OCI-LY7 (cell line): ENCODE measurements at regions not wholly inside any gene's neighbourhood (a gene's known extent, or its start where the extent isn't known, plus 50 kb on each side); places are given as distances from the start of the nearest gene placed in this dataset.
"Not testable (repeated sequence)": the region's sequence is repeated elsewhere in the genome, so short reads cannot be mapped to it uniquely, and the experiment has no call there.

Experiments
- BruUV-seq: library from RNA; stranded (reverse); fragments of 400-500 nt; replicated peaks from 2 replicates; lab custom pipeline; 2021; lab: Mats Ljungman, UMichigan
- CTCF ChIA-PET: fragments of 300-600 bp; sonication (Branson Sonifier 250); formaldehyde crosslinking; loops from one replicate; lab custom pipeline; 2022; ENCODE audit warnings: antibody characterized with exemption; ENCODE audit not compliant: unreplicated experiment; lab: Charles Lee
- POLR2A ChIA-PET: fragments of 300-600 bp; sonication (Branson Sonifier 250); formaldehyde crosslinking; loops from one replicate; lab custom pipeline; 2022; ENCODE audit warnings: antibody characterized with exemption; lab: Charles Lee
- DNase-seq: peaks from one replicate; pipeline ENCODE4 v3.0.0-alpha.2; 2015; ENCODE audit warnings: low spot score
- H2AFZ ChIP-seq: fragments of 200-600 bp; sonication (generic), shearing (Covaris generic); 2 replicates; pipeline ENCODE4 v1.6.1; 2014; ENCODE audit warnings: mild to moderate bottlenecking, antibody characterized with exemption, low read length, moderate library complexity
- H3K27ac ChIP-seq: fragments of 200-600 bp; sonication (generic); 2 replicates; pipeline ENCODE4 v1.5.1; 2014; ENCODE audit warnings: mixed run types, low read depth, mild to moderate bottlenecking, moderate library complexity, low read length, inconsistent platforms; ENCODE audit not compliant: poor library complexity, severe bottlenecking
- H3K36me3 ChIP-seq: fragments of 200-600 bp; sonication (generic); 2 replicates; pipeline ENCODE4 v1.6.1; 2014; ENCODE audit warnings: mild to moderate bottlenecking, antibody characterized with exemption, low read length, moderate library complexity, mixed read lengths; ENCODE audit not compliant: insufficient read depth
- H3K4me1 ChIP-seq: fragments of 200-600 bp; sonication (generic); 2 replicates; pipeline ENCODE4 v1.5.1; 2014; ENCODE audit warnings: mild to moderate bottlenecking, low read length; ENCODE audit not compliant: insufficient read depth, poor library complexity, severe bottlenecking
- H3K4me2 ChIP-seq: fragments of 200-600 bp; sonication (generic); 2 replicates; pipeline ENCODE4 v1.6.1; 2014; ENCODE audit warnings: mild to moderate bottlenecking, low read length
- H3K4me3 ChIP-seq: fragments of 200-600 bp; sonication (generic); 2 replicates; pipeline ENCODE4 v1.5.1; 2014; ENCODE audit warnings: mild to moderate bottlenecking, low read depth, low read length; ENCODE audit not compliant: poor library complexity, severe bottlenecking
- H3K79me2 ChIP-seq: fragments of 200-600 bp; sonication (generic); 2 replicates; pipeline ENCODE4 v1.6.1; 2016; ENCODE audit warnings: low read depth, mild to moderate bottlenecking, low read length, moderate library complexity, mixed read lengths; ENCODE audit not compliant: insufficient read depth
- H3K9me2 ChIP-seq: fragments of 200-600 bp; sonication (generic); 2 replicates; pipeline ENCODE4 v1.6.1; 2016; ENCODE audit warnings: mild to moderate bottlenecking, low read length, mixed read lengths; ENCODE audit not compliant: insufficient read depth
- H3K9me3 ChIP-seq: fragments of 200-600 bp; sonication (generic); 2 replicates; pipeline ENCODE4 v1.6.1; 2014; ENCODE audit warnings: mild to moderate bottlenecking, mixed run types, low read length, mixed read lengths
- H4K20me1 ChIP-seq: fragments of 200-600 bp; sonication (generic); 2 replicates; pipeline ENCODE4 v1.6.1; 2014; ENCODE audit warnings: mild to moderate bottlenecking, antibody characterized with exemption, low read length, moderate library complexity, mixed read lengths; ENCODE audit not compliant: insufficient read depth
- EZH2phosphoT487 ChIP-seq: fragments of 200-600 bp; sonication (generic); IDR thresholded peaks from 2 replicates; pipeline ENCODE4 v1.6.1; 2018; ENCODE audit warnings: low read depth, borderline replicate concordance, mild to moderate bottlenecking, mixed run types, antibody characterized with exemption, low read length, moderate library complexity, mixed read lengths
- intact Hi-C: fragments of 100-400 bp; cut with micrococcal nuclease; formaldehyde crosslinking; loops from one replicate; pipeline ENCODE4 v1.10.0; 2022; ENCODE audit not compliant: unreplicated experiment
- TF ChIP-seq, protein P1 (sequence below): fragments of 200-600 bp; sonication (generic); conservative IDR thresholded peaks from 2 replicates; pipeline ENCODE4 v1.5.1; 2014; ENCODE audit warnings: mild to moderate bottlenecking, antibody characterized with exemption, low read length, moderate library complexity, mixed read lengths

DNA sequence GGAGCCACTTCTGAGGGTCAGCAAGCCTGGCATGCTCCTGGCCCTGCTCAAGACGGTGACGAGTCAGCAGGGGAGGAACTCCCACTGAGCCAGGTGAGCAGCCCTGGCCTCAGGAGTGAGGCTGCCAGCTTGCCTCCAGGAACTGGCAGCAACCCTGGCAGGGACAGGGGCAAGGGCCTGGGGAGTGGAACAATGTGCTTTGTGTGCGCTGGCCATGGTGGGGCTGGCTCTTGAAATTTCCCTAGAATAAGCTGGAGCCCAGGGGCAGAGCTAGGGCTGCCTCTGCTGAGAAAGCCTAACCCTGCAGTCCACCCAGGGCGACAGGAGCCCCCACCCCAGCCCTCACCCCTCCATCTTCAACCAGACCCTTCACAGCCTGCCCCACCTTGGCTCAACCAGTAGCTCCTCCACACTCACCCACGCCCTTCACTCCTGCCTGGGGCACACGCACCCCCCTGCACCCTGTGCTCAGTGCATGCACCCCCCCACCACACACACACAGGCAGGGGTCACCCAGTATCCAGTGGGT is 88.0 kb downstream of the MRPL14 start:
- Histone ChIP-seq H3K9me2 (no peaks in the 10 kb centered on the region), H3K9me3 (no peaks in the 10 kb centered on the region), H3K4me2 (no peak overlapping the region), H3K36me3 (no peaks in the 10 kb centered on the region), H2AFZ (no peak overlapping the region), H4K20me1 (no peaks in the 10 kb centered on the region), H3K4me3 (no peak overlapping the region), H3K4me1 (peaks cover 5% of the 10 kb centered on the region), H3K79me2 (no peaks in the 10 kb centered on the region), H3K27ac (no peak overlapping the region)
- TF ChIP-seq EZH2phosphoT487 = no peak
- TF ChIP-seq, protein P1, sequence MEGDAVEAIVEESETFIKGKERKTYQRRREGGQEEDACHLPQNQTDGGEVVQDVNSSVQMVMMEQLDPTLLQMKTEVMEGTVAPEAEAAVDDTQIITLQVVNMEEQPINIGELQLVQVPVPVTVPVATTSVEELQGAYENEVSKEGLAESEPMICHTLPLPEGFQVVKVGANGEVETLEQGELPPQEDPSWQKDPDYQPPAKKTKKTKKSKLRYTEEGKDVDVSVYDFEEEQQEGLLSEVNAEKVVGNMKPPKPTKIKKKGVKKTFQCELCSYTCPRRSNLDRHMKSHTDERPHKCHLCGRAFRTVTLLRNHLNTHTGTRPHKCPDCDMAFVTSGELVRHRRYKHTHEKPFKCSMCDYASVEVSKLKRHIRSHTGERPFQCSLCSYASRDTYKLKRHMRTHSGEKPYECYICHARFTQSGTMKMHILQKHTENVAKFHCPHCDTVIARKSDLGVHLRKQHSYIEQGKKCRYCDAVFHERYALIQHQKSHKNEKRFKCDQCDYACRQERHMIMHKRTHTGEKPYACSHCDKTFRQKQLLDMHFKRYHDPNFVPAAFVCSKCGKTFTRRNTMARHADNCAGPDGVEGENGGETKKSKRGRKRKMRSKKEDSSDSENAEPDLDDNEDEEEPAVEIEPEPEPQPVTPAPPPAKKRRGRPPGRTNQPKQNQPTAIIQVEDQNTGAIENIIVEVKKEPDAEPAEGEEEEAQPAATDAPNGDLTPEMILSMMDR = no peak
- DNase-seq = no peak
- intact Hi-C loops = no loop called here
- POLR2A ChIA-PET = no interaction called here
- CTCF ChIA-PET = no interaction called here
- no TSS peak for BruUV-seq

GRCh38 chr6:44038543-44039065 is 88.6 kb downstream of the MRPL14 start:
- no TSS peak for BruUV-seq
- H3K4me1 ChIP-seq = peaks cover 5% of the 10 kb centered on the region
- H3K9me3 ChIP-seq = no peaks in the 10 kb centered on the region
- no peak for TF ChIP-seq EZH2phosphoT487
- TF ChIP-seq, protein P1 = no peak
- H3K4me3 ChIP-seq = no peak overlapping the region
- intact Hi-C loops = no loop called here
- no peak overlapping the region for H3K4me2 ChIP-seq
- DNase-seq = no peak
- H3K9me2 ChIP-seq = no peaks in the 10 kb centered on the region
- no peaks in the 10 kb centered on the region for H3K36me3 ChIP-seq
- H3K27ac ChIP-seq = no peak overlapping the region
- no peak overlapping the region for H2AFZ ChIP-seq
- H4K20me1 ChIP-seq = no peaks in the 10 kb centered on the region
- POLR2A ChIA-PET = no interaction called here
- CTCF ChIA-PET = no interaction called here
- no peaks in the 10 kb centered on the region for H3K79me2 ChIP-seq

GRCh38 chr6:44037847-44038542 is 89.3 kb downstream of the MRPL14 start:
- TF ChIP-seq, protein P1 = no peak
- TF ChIP-seq EZH2phosphoT487 = no peak
- Histone ChIP-seq H3K4me2 (no peak overlapping the region), H4K20me1 (no peaks in the 10 kb centered on the region)

DNA sequence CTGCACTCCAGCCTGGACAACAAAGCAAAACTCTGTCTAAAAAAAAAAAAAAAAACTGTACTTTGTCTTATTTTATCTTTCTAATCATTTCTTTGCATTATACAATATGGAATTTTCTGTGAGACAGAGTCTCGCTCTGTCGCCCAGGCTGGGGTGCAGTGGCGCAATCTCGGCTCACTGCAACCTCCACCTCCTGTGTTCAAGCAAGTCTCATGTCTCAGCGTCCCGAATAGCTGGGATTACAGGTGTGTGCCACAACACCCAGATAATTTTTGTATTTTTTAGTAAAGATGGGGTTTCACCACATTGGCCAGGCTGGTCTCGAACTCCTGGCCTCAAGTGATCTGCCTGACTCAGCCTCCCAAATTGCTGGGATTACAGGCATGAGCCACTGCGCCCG is 90.0 kb downstream of the MRPL14 start:
- DNase-seq, H3K27ac ChIP-seq, H3K4me3 ChIP-seq, CTCF ChIA-PET, H3K36me3 ChIP-seq, BruUV-seq, H3K9me3 ChIP-seq, H3K4me2 ChIP-seq, H3K9me2 ChIP-seq, H3K4me1 ChIP-seq, intact Hi-C loops, POLR2A ChIA-PET, H4K20me1 ChIP-seq, H2AFZ ChIP-seq, H3K79me2 ChIP-seq: not testable (repeated sequence)

More at GRCh38 chr6:44037847-44038542, 89.3 kb downstream of the MRPL14 start:
- no peak for DNase-seq
- no TSS peak for BruUV-seq
- no peak overlapping the region for H3K27ac ChIP-seq
- no peaks in the 10 kb centered on the region for H3K36me3 ChIP-seq
- H3K4me1 ChIP-seq = peaks cover 5% of the 10 kb centered on the region
- no peaks in the 10 kb centered on the region for H3K79me2 ChIP-seq
- no peaks in the 10 kb centered on the region for H3K9me3 ChIP-seq
- ChIA-PET CTCF (no interaction called here), POLR2A (no interaction called here)
- H3K4me3 ChIP-seq = no peak overlapping the region
- intact Hi-C loops = no loop called here
- no peaks in the 10 kb centered on the region for H3K9me2 ChIP-seq
- H2AFZ ChIP-seq = no peak overlapping the region
